ENCODE measurements at regions not wholly inside any gene's neighbourhood (a gene's known extent, or its start where the extent isn't known, plus 50 kb on each side); places are given as distances from the start of the nearest gene placed in this dataset.

DNA sequence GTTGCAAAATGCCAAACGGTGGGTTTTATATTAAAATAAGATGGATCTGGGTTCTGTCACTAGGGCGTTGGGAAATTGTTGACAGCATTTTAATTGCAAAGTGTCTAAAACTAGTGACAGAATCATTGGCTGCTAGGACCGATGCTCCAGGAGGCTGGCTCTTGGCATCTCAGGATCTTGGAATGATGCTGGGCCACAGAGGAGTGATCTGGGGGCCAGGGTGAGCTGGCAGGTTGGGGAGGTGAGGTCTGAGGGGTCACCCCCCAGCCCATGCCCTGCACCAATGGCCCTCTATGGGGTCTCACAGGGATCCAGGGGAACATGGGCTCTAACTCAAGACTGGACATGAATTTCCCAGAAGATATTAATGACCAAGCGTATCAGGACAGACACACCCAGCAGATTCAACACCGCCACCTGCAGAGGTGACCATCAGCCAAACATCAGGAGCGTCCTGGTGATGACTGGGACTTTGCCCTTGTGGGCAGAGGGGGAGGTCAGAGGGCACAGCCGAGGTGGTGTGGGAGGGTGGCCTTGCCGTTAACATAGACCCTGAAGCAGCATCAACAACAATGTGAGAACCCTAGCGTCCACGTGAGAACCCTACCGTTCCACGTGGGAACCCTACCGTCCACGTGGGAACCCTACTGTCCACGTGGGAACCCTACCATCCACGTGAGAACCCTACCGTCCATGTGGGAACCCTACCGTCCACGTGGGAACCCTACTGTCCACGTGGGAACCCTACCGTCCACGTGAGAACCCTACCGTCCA lies 89.0 kb upstream of the PPP2R2D start:
- Histone ChIP-seq H4K20me1 (ENCODE audit: insufficient read depth, low read length) (no peaks in the 10 kb centered on the region), H3K4me2 (replicated peaks; ENCODE audit: extremely low read depth, low read length, poor library complexity, severe bottlenecking) (no peak overlapping the region), H3K36me3 (replicated peaks in 1 of 2; ENCODE audit: control insufficient read depth in 1 of 2, insufficient read depth in 2 of 2, low read length in 2 of 2) (no peaks in the 10 kb centered on the region), H3K9me3 (replicated peaks in 1 of 2; ENCODE audit: control insufficient read depth in 1 of 2, insufficient read depth in 1 of 2, low read length in 2 of 2) (no peaks in the 10 kb centered on the region), H3K9ac (ENCODE audit: insufficient read depth, low read length, poor library complexity, severe bottlenecking) (no peak overlapping the region), H2AFZ (ENCODE audit: insufficient read depth, low read depth, low read length, poor library complexity, severe bottlenecking) (no peak overlapping the region), H3K4me1 (ENCODE audit: control insufficient read depth in 1 of 2, insufficient read depth in 2 of 2, low read length in 2 of 2) (no peaks in the 10 kb centered on the region), H3K27ac (ENCODE audit: low read depth in 1 of 2, low read length in 2 of 2) (no peak overlapping the region), H3K79me2 (ENCODE audit: insufficient read depth, low read length) (no peaks in the 10 kb centered on the region), H3K27me3 (ENCODE audit: control insufficient read depth in 2 of 2, insufficient read depth in 2 of 2, low read length in 2 of 2) (no peaks in the 10 kb centered on the region), H3K4me3 (replicated peaks in 1 of 3; ENCODE audit: low read depth in 2 of 3, low read length in 3 of 3) (no peak overlapping the region)
- intact Hi-C loops (cut with micrococcal nuclease) = no loop called here
- no peaks in the 10 kb centered on the region for H3K9me3 Mint-ChIP-seq
- H3K36me3 Mint-ChIP-seq = no peaks in the 10 kb centered on the region
- 97% methylated on average over 20 of the region's 23 CpGs for WGBS (ENCODE audit: insufficient coverage)
- H3K27me3 Mint-ChIP-seq (ENCODE audit: low read depth in 3 of 3) = peaks cover 2 to 8% (median 4%) of the 10 kb centered on the region in 3 donors
- no peak for DNase-seq
- TF ChIP-seq CTCF (IDR thresholded peaks at IDR 0.05) = no peak
- H3K27ac Mint-ChIP-seq = no peak overlapping the region
- no peaks in the 10 kb centered on the region for H3K4me1 Mint-ChIP-seq
- no peak overlapping the region for H3K4me3 Mint-ChIP-seq

GRCh38 chr10:131812736-131813604 lies 87.8 kb upstream of the PPP2R2D start:
- H3K4me1 Mint-ChIP-seq = no peaks in the 10 kb centered on the region
- no peaks in the 10 kb centered on the region for H3K27me3 ChIP-seq (ENCODE audit: control insufficient read depth in 2 of 2, insufficient read depth in 2 of 2, low read length in 2 of 2)
- no peak for DNase-seq
- no peak overlapping the region for H3K27ac ChIP-seq (ENCODE audit: low read depth in 1 of 2, low read length in 2 of 2)
- H3K9ac ChIP-seq (ENCODE audit: insufficient read depth, low read length, poor library complexity, severe bottlenecking) = no peak overlapping the region
- TF ChIP-seq CTCF (IDR thresholded peaks at IDR 0.05) = no peak
- H3K9me3 ChIP-seq (replicated peaks in 1 of 2; ENCODE audit: control insufficient read depth in 1 of 2, insufficient read depth in 1 of 2, low read length in 2 of 2) = no peaks in the 10 kb centered on the region
- H2AFZ ChIP-seq (ENCODE audit: insufficient read depth, low read depth, low read length, poor library complexity, severe bottlenecking) = no peak overlapping the region
- no peaks in the 10 kb centered on the region for H3K9me3 Mint-ChIP-seq
- no peaks in the 10 kb centered on the region for H4K20me1 ChIP-seq (ENCODE audit: insufficient read depth, low read length)
- peaks cover 2 to 8% (median 8%) of the 10 kb centered on the region in 3 donors for H3K27me3 Mint-ChIP-seq (ENCODE audit: low read depth in 3 of 3)
- no peaks in the 10 kb centered on the region for H3K79me2 ChIP-seq (ENCODE audit: insufficient read depth, low read length)
- no peak overlapping the region for H3K4me3 ChIP-seq (replicated peaks in 1 of 3; ENCODE audit: low read depth in 2 of 3, low read length in 3 of 3)
- H3K4me3 Mint-ChIP-seq = no peak overlapping the region
- no peaks in the 10 kb centered on the region for H3K36me3 ChIP-seq (replicated peaks in 1 of 2; ENCODE audit: control insufficient read depth in 1 of 2, insufficient read depth in 2 of 2, low read length in 2 of 2)
- 98% methylated on average over 11 of the region's 24 CpGs for WGBS (ENCODE audit: insufficient coverage)
- H3K36me3 Mint-ChIP-seq = no peaks in the 10 kb centered on the region
- no peaks in the 10 kb centered on the region for H3K4me1 ChIP-seq (ENCODE audit: control insufficient read depth in 1 of 2, insufficient read depth in 2 of 2, low read length in 2 of 2)
- intact Hi-C loops (cut with micrococcal nuclease) = no loop called here
- H3K27ac Mint-ChIP-seq = no peak overlapping the region
- H3K4me2 ChIP-seq (replicated peaks; ENCODE audit: extremely low read depth, low read length, poor library complexity, severe bottlenecking) = no peak overlapping the region

Data from CD14-positive monocyte (primary cell).